IPS DF 6.9 (cell line): ENCODE measurements at regions not wholly inside any gene's neighbourhood (a gene's known extent, or its start where the extent isn't known, plus 50 kb on each side); places are given as distances from the start of the nearest gene placed in this dataset.

Source experiments
- DNase-seq: peaks from one replicate; pipeline ENCODE4 v3.0.0-alpha.2; 2013; ENCODE audit warnings: low read depth, low spot score
- H3K27ac ChIP-seq: one replicate; pipeline ENCODE4 v1.5.1; 2013; ENCODE audit warnings: low read length, control low read depth
- H3K27me3 ChIP-seq: 2 replicates; pipeline ENCODE4 v1.6.1; 2013; ENCODE audit warnings: mild to moderate bottlenecking, low read length; ENCODE audit not compliant: control insufficient read depth, insufficient read depth
- H3K36me3 ChIP-seq: 2 replicates; pipeline ENCODE4 v1.6.1; 2013; ENCODE audit warnings: low read length; ENCODE audit not compliant: control insufficient read depth, insufficient read depth
- H3K4me1 ChIP-seq: 2 replicates; pipeline ENCODE4 v1.6.1; 2013; ENCODE audit warnings: low read length; ENCODE audit not compliant: control insufficient read depth, insufficient read depth
- H3K4me3 ChIP-seq: 2 replicates; pipeline ENCODE4 v1.5.1; 2013; ENCODE audit warnings: mild to moderate bottlenecking, low read length
- H3K9me3 ChIP-seq: 2 replicates; pipeline ENCODE4 v1.6.1; 2013; ENCODE audit warnings: low read length, inconsistent platforms; ENCODE audit not compliant: control insufficient read depth, insufficient read depth
- WGBS: extraction: QIAGEN DNeasy Blood & Tissue Kit; methylation state at CpG from one replicate; pipeline ENCODE4 v1.1.7; 2013; ENCODE audit warnings: mixed read lengths, missing lambda C conversion rate; ENCODE audit not compliant: insufficient read length, insufficient coverage; 5-methylcytosine and 5-hydroxymethylcytosine counted together

- no peak overlapping the region for H3K27ac ChIP-seq
- H3K4me1 ChIP-seq: no peaks in the 10 kb centered on the region
- H3K9me3 ChIP-seq: no peaks in the 10 kb centered on the region
- WGBS: no CpG with 5 or more reads among the region's 10 CpGs
- H3K4me3 ChIP-seq: no peak overlapping the region
- no peaks in the 10 kb centered on the region for H3K27me3 ChIP-seq
- H3K36me3 ChIP-seq: no peaks in the 10 kb centered on the region
- DNase-seq: no peak
These were observed 587.7 kb downstream of the RPL10L start for GRCh38 chr14:46063872-46064271.

GRCh38 chr14:46058964-46059563, 592.5 kb downstream of the RPL10L start:
- H3K9me3 ChIP-seq: no peaks in the 10 kb centered on the region
- H3K27ac ChIP-seq: no peak overlapping the region
- no peak for DNase-seq
- no peaks in the 10 kb centered on the region for H3K27me3 ChIP-seq
- no peaks in the 10 kb centered on the region for H3K4me1 ChIP-seq
- WGBS: no CpG with 5 or more reads among the region's 4 CpGs
- no peaks in the 10 kb centered on the region for H3K36me3 ChIP-seq
- H3K4me3 ChIP-seq: no peak overlapping the region

- H3K9me3 ChIP-seq: no peaks in the 10 kb centered on the region
- no peaks in the 10 kb centered on the region for H3K36me3 ChIP-seq
- no peak overlapping the region for H3K27ac ChIP-seq
- no peak for DNase-seq
- no peaks in the 10 kb centered on the region for H3K27me3 ChIP-seq
- no peaks in the 10 kb centered on the region for H3K4me1 ChIP-seq
- H3K4me3 ChIP-seq: no peak overlapping the region
These were observed 593.8 kb downstream of the RPL10L start for GRCh38 chr14:46057799-46058198.

GRCh38 chr14:46054526-46054925, 597.1 kb downstream of the RPL10L start:
- Histone ChIP-seq H3K4me3 (no peak overlapping the region), H3K27ac (no peak overlapping the region), H3K36me3 (no peaks in the 10 kb centered on the region), H3K9me3 (no peaks in the 10 kb centered on the region), H3K27me3 (no peaks in the 10 kb centered on the region), H3K4me1 (no peaks in the 10 kb centered on the region)
- DNase-seq: no peak
- WGBS: no CpG with 5 or more reads among the region's 2 CpGs

- no CpG with 5 or more reads among the region's 1 CpG for WGBS
- no peak for DNase-seq
- H3K9me3 ChIP-seq: no peaks in the 10 kb centered on the region
- H3K27me3 ChIP-seq: no peaks in the 10 kb centered on the region
- H3K4me3 ChIP-seq: no peak overlapping the region
- H3K27ac ChIP-seq: no peak overlapping the region
- H3K36me3 ChIP-seq: no peaks in the 10 kb centered on the region
- H3K4me1 ChIP-seq: no peaks in the 10 kb centered on the region
These were observed 598.4 kb downstream of the RPL10L start for GRCh38 chr14:46053221-46053620.

- Histone ChIP-seq H3K4me1 (no peaks in the 10 kb centered on the region), H3K4me3 (no peak overlapping the region), H3K9me3 (no peaks in the 10 kb centered on the region), H3K36me3 (no peaks in the 10 kb centered on the region), H3K27me3 (no peaks in the 10 kb centered on the region), H3K27ac (no peak overlapping the region)
- WGBS: no CpG with 5 or more reads among the region's 1 CpG
- no peak for DNase-seq
These were observed 599.8 kb downstream of the RPL10L start for GRCh38 chr14:46051796-46052195.

GRCh38 chr14:46048127-46048526, 603.5 kb downstream of the RPL10L start:
- Histone ChIP-seq H3K4me1 (no peaks in the 10 kb centered on the region), H3K36me3 (no peaks in the 10 kb centered on the region), H3K4me3 (no peak overlapping the region), H3K9me3 (no peaks in the 10 kb centered on the region), H3K27me3 (no peaks in the 10 kb centered on the region), H3K27ac (no peak overlapping the region)
- peak; percentile 50 for DNase-seq
- WGBS: no CpG with 5 or more reads among the region's 3 CpGs

- Histone ChIP-seq H3K36me3 (no peaks in the 10 kb centered on the region), H3K4me3 (no peak overlapping the region), H3K9me3 (no peaks in the 10 kb centered on the region), H3K4me1 (no peaks in the 10 kb centered on the region), H3K27ac (no peak overlapping the region), H3K27me3 (no peaks in the 10 kb centered on the region)
- no CpG with 5 or more reads among the region's 4 CpGs for WGBS
- DNase-seq: no peak
These were observed 615.5 kb downstream of the RPL10L start for GRCh38 chr14:46036099-46036498.

- H3K4me1 ChIP-seq: no peaks in the 10 kb centered on the region
- no peaks in the 10 kb centered on the region for H3K9me3 ChIP-seq
- no peaks in the 10 kb centered on the region for H3K36me3 ChIP-seq
- WGBS: no CpG with 5 or more reads among the region's 3 CpGs
- no peaks in the 10 kb centered on the region for H3K27me3 ChIP-seq
- DNase-seq: no peak
- no peak overlapping the region for H3K27ac ChIP-seq
- no peak overlapping the region for H3K4me3 ChIP-seq
These were observed 617.3 kb downstream of the RPL10L start for GRCh38 chr14:46034305-46034704.

- no peaks in the 10 kb centered on the region for H3K36me3 ChIP-seq
- H3K4me3 ChIP-seq: no peak overlapping the region
- H3K27ac ChIP-seq: no peak overlapping the region
- H3K9me3 ChIP-seq: no peaks in the 10 kb centered on the region
- DNase-seq: no peak
- no peaks in the 10 kb centered on the region for H3K4me1 ChIP-seq
- no CpG with 5 or more reads among the region's 1 CpG for WGBS
- H3K27me3 ChIP-seq: no peaks in the 10 kb centered on the region
These were observed 632.6 kb downstream of the RPL10L start for GRCh38 chr14:46018846-46019420.

GRCh38 chr14:46008348-46008747, 643.2 kb downstream of the RPL10L start:
- no peak for DNase-seq
- no peaks in the 10 kb centered on the region for H3K27me3 ChIP-seq
- WGBS: no CpG with 5 or more reads among the region's 3 CpGs

More at GRCh38 chr14:46008348-46008747, 643.2 kb downstream of the RPL10L start:
- Histone ChIP-seq H3K4me1 (no peaks in the 10 kb centered on the region), H3K4me3 (no peak overlapping the region), H3K27ac (no peak overlapping the region), H3K9me3 (no peaks in the 10 kb centered on the region), H3K36me3 (no peaks in the 10 kb centered on the region)
